BLaER1 (cell line): ENCODE measurements at regions not wholly inside any gene's neighbourhood (a gene's known extent, or its start where the extent isn't known, plus 50 kb on each side); places are given as distances from the start of the nearest gene placed in this dataset.

Experiments
- H3K27ac ChIP-seq: shearing (Covaris generic); formaldehyde crosslinking; 2 replicates; pipeline ENCODE4 v1.8.1; 2022
- H3K27me3 ChIP-seq: shearing (Covaris generic); formaldehyde crosslinking; 2 replicates; pipeline ENCODE4 v1.8.1; 2022
- H3K36me3 ChIP-seq: shearing (Covaris generic); formaldehyde crosslinking; 2 replicates; pipeline ENCODE4 v1.8.1; 2022
- H3K4me1 ChIP-seq: shearing (Covaris generic); formaldehyde crosslinking; 2 replicates; pipeline ENCODE4 v1.8.1; 2022
- H3K4me2 ChIP-seq: shearing (Covaris generic); formaldehyde crosslinking; 2 replicates; pipeline ENCODE4 v1.8.1; 2022
- H3K4me3 ChIP-seq: shearing (Covaris generic); formaldehyde crosslinking; 2 replicates; pipeline ENCODE4 v1.8.1; 2022
- H3K9ac ChIP-seq: shearing (Covaris generic); formaldehyde crosslinking; 2 replicates; pipeline ENCODE4 v1.8.1; 2022
- H3K9me3 ChIP-seq: shearing (Covaris generic); formaldehyde crosslinking; 2 replicates; pipeline ENCODE4 v1.8.1; 2022
- H4K20me1 ChIP-seq: shearing (Covaris generic); formaldehyde crosslinking; 2 replicates; pipeline ENCODE4 v1.8.1; 2022
- Cebpa-rat ChIP-seq: shearing (Covaris generic); IDR thresholded peaks from 2 replicates; pipeline ENCODE4 v1.8.1; 2022

- Histone ChIP-seq H3K36me3 (no peaks in the 10 kb centered on the region), H4K20me1 (no peaks in the 10 kb centered on the region), H3K27ac (no peak overlapping the region), H3K27me3 (no peaks in the 10 kb centered on the region), H3K9me3 (no peaks in the 10 kb centered on the region), H3K4me1 (no peaks in the 10 kb centered on the region), H3K4me3 (no peak overlapping the region), H3K9ac (no peak overlapping the region), H3K4me2 (no peak overlapping the region)
- TF ChIP-seq Cebpa-rat, result no peak
Measured at GRCh38 chr5:125497651-125498050, 751.2 kb upstream of the ZNF608 start.

- no peaks in the 10 kb centered on the region for H3K36me3 ChIP-seq
- no peaks in the 10 kb centered on the region for H4K20me1 ChIP-seq
- no peak overlapping the region for H3K4me2 ChIP-seq
- no peak overlapping the region for H3K27ac ChIP-seq
- TF ChIP-seq Cebpa-rat, result no peak
- H3K9ac ChIP-seq, result no peak overlapping the region
- H3K4me1 ChIP-seq, result no peaks in the 10 kb centered on the region
- H3K27me3 ChIP-seq, result no peaks in the 10 kb centered on the region
- H3K9me3 ChIP-seq, result no peaks in the 10 kb centered on the region
- H3K4me3 ChIP-seq, result no peak overlapping the region
Measured at GRCh38 chr5:125499636-125500332, 753.3 kb upstream of the ZNF608 start.

GRCh38 chr5:125501396-125501795, 755.0 kb upstream of the ZNF608 start:
- H3K4me3 ChIP-seq, result no peak overlapping the region
- no peak overlapping the region for H3K9ac ChIP-seq
- no peaks in the 10 kb centered on the region for H3K36me3 ChIP-seq
- no peaks in the 10 kb centered on the region for H4K20me1 ChIP-seq
- H3K27ac ChIP-seq, result no peak overlapping the region
- H3K9me3 ChIP-seq, result no peaks in the 10 kb centered on the region
- H3K4me2 ChIP-seq, result no peak overlapping the region
- TF ChIP-seq Cebpa-rat, result no peak
- no peaks in the 10 kb centered on the region for H3K27me3 ChIP-seq
- no peaks in the 10 kb centered on the region for H3K4me1 ChIP-seq

GRCh38 chr5:125503946-125504345, 757.5 kb upstream of the ZNF608 start:
- Histone ChIP-seq H3K4me1 (no peaks in the 10 kb centered on the region), H3K36me3 (no peaks in the 10 kb centered on the region), H3K27ac (no peak overlapping the region), H3K4me2 (no peak overlapping the region), H3K27me3 (no peaks in the 10 kb centered on the region), H3K9ac (no peak overlapping the region), H4K20me1 (no peaks in the 10 kb centered on the region), H3K9me3 (no peaks in the 10 kb centered on the region), H3K4me3 (no peak overlapping the region)
- no peak for TF ChIP-seq Cebpa-rat

DNA sequence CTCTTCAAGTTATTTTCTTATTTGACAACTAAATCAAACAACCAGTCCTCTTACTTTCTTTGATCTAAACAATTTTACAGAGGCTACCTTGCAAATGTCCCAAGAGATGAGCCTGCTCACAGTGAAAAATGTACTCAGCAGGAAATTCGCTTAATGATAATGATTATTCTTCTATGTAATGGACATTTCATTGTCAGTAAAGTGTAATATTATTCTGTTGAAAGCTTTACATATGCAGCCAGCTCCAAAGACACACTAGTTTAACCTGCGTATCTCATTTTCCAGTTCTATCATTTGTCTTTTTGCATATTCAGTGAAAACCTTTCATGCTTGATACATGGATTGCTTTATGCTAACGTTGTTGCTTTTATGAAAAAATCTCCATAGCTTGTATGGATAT, 758.7 kb upstream of the ZNF608 start:
- H3K4me3 ChIP-seq, result no peak overlapping the region
- no peak overlapping the region for H3K4me2 ChIP-seq
- no peak overlapping the region for H3K9ac ChIP-seq
- H3K27me3 ChIP-seq, result no peaks in the 10 kb centered on the region
- no peaks in the 10 kb centered on the region for H3K9me3 ChIP-seq
- H3K27ac ChIP-seq, result no peak overlapping the region
- no peaks in the 10 kb centered on the region for H3K36me3 ChIP-seq
- H3K4me1 ChIP-seq, result no peaks in the 10 kb centered on the region
- H4K20me1 ChIP-seq, result no peaks in the 10 kb centered on the region
- no peak for TF ChIP-seq Cebpa-rat

- Histone ChIP-seq H3K36me3 (no peaks in the 10 kb centered on the region), H3K9me3 (no peaks in the 10 kb centered on the region), H3K4me2 (no peak overlapping the region), H4K20me1 (no peaks in the 10 kb centered on the region), H3K9ac (no peak overlapping the region), H3K27ac (no peak overlapping the region), H3K4me3 (no peak overlapping the region), H3K4me1 (no peaks in the 10 kb centered on the region), H3K27me3 (no peaks in the 10 kb centered on the region)
- TF ChIP-seq Cebpa-rat, result no peak
Measured at GRCh38 chr5:125506124-125506523, 759.7 kb upstream of the ZNF608 start.

DNA sequence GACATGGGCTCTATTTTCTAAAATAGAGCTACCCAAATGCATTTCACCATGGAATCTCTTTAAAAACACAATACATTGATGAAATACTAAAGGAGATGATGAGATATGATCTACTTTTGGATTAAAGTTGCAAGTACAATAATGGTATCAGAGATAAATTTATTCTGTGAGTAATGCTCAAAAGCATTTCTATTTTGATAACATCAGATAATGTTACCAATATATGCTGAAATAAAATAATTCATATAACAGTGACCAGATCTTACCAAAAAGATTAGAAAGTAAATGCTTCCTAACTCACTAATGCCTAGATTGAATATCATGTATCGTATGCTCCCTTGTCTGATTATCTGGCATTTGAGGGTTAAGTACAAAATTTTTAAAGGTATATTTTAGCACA, 761.8 kb upstream of the ZNF608 start:
- no peaks in the 10 kb centered on the region for H3K4me1 ChIP-seq
- H3K27me3 ChIP-seq, result no peaks in the 10 kb centered on the region
- no peaks in the 10 kb centered on the region for H3K36me3 ChIP-seq
- TF ChIP-seq Cebpa-rat, result no peak
- no peak overlapping the region for H3K27ac ChIP-seq
- H3K4me2 ChIP-seq, result no peak overlapping the region
- no peak overlapping the region for H3K9ac ChIP-seq
- H3K4me3 ChIP-seq, result no peak overlapping the region
- no peaks in the 10 kb centered on the region for H4K20me1 ChIP-seq
- H3K9me3 ChIP-seq, result no peaks in the 10 kb centered on the region

DNA sequence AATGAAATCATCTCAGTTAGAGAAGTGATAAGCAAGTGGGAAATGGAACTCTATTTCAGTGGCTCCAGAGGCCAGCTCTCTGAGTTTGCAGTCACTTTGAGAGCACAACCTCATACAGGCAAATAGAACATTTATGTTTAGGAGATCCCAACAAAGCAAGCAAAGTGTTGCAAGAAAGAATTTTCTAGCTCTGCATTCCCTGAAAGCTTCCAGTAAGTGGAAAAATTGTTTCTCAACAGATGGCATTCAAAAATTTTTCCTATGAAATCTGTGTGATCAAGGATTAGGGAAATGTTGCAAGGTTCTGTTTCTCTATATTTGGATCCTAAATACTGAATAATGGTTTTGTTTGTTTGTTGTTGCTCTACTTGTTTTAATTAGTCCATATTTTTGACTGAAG, 764.2 kb upstream of the ZNF608 start:
- Histone ChIP-seq H3K9ac (no peak overlapping the region), H3K4me1 (no peaks in the 10 kb centered on the region), H3K4me3 (no peak overlapping the region), H3K36me3 (no peaks in the 10 kb centered on the region), H3K27me3 (no peaks in the 10 kb centered on the region), H3K27ac (no peak overlapping the region), H3K4me2 (no peak overlapping the region), H4K20me1 (no peaks in the 10 kb centered on the region), H3K9me3 (no peaks in the 10 kb centered on the region)
- TF ChIP-seq Cebpa-rat, result no peak

DNA sequence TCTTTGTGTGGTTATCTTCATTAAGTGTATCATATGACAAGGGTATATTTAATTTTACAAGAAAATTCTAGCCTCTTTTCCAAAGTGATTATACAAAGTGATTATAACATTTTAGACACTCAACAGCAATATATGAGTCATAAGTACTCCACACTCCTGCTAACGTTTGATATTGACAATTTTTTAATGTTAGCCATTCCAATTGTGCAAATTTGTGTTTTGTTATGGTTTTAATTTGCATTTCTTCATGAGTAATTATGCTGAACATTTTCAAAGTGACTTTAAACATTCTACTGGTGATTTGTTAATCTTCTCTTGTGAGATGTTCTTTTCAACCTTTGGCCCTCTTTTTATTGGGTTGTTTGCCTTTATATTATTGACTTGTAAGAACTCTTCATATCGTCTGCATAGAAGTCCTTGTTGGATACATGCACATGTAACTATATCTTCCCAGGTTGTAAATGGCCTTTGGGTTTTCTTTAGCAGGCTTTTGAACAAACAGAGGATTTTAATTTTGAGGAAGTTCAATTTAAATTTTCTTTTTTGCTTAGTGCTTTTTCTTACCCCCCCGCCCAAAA, 771.6 kb upstream of the ZNF608 start:
- H3K9ac ChIP-seq, result no peak overlapping the region
- H3K4me2 ChIP-seq, result no peak overlapping the region
- H3K36me3 ChIP-seq, result no peaks in the 10 kb centered on the region
- H3K9me3 ChIP-seq, result no peaks in the 10 kb centered on the region
- no peak overlapping the region for H3K4me3 ChIP-seq
- H4K20me1 ChIP-seq, result no peaks in the 10 kb centered on the region
- no peak overlapping the region for H3K27ac ChIP-seq
- TF ChIP-seq Cebpa-rat, result no peak
- no peaks in the 10 kb centered on the region for H3K27me3 ChIP-seq
- H3K4me1 ChIP-seq, result no peaks in the 10 kb centered on the region

- no peaks in the 10 kb centered on the region for H3K27me3 ChIP-seq
Measured at GRCh38 chr5:125521289-125521688, 774.9 kb upstream of the ZNF608 start.

More at GRCh38 chr5:125521289-125521688, 774.9 kb upstream of the ZNF608 start:
- H3K27ac ChIP-seq, result no peak overlapping the region
- H3K9ac ChIP-seq, result no peak overlapping the region
- H3K4me2 ChIP-seq, result no peak overlapping the region
- H3K4me1 ChIP-seq, result no peaks in the 10 kb centered on the region
- no peaks in the 10 kb centered on the region for H3K36me3 ChIP-seq
- H4K20me1 ChIP-seq, result no peaks in the 10 kb centered on the region
- no peaks in the 10 kb centered on the region for H3K9me3 ChIP-seq
- no peak for TF ChIP-seq Cebpa-rat
- H3K4me3 ChIP-seq, result no peak overlapping the region
